ENCODE measurements at regions not wholly inside any gene's neighbourhood (a gene's known extent, or its start where the extent isn't known, plus 50 kb on each side); places are given as distances from the start of the nearest gene placed in this dataset.
"Not testable (repeated sequence)": the region's sequence is repeated elsewhere in the genome, so short reads cannot be mapped to it uniquely, and the experiment has no call there.

- H4K20me1 ChIP-seq (ENCODE audit: insufficient read depth); H3K27me3 ChIP-seq (ENCODE audit: insufficient read depth, low read length); H3K9ac ChIP-seq (ENCODE audit: low read length); H3K9me3 ChIP-seq (ENCODE audit: control insufficient read depth in 1 of 2, insufficient read depth in 1 of 2, low read depth in 1 of 2, low read length in 2 of 2); CTCF ChIA-PET; H3K4me3 ChIP-seq (replicated peaks in 1 of 2; ENCODE audit: low read depth in 1 of 2, low read length in 2 of 2); intact Hi-C loops (cut with micrococcal nuclease); POLR2A ChIA-PET; H3K9me2 ChIP-seq (ENCODE audit: insufficient read depth); BruUV-seq (replicated peaks); H3K79me2 ChIP-seq (ENCODE audit: insufficient read depth, low read length); ATAC-seq; DNase-seq (ENCODE audit: low read depth, low spot score); H3K36me3 ChIP-seq (ENCODE audit: control insufficient read depth in 1 of 2, insufficient read depth in 2 of 2, low read length in 2 of 2); H2AFZ ChIP-seq (ENCODE audit: low read depth, low read length, poor library complexity, severe bottlenecking); RAD21 ChIA-PET (ENCODE audit: low non-redundant PET in 1 of 2, low total read pairs in 2 of 2, uncharacterized antibody in 2 of 2, unreplicated experiment in 2 of 2): not testable (repeated sequence)
- Histone ChIP-seq H3K27ac (ENCODE audit: low read depth, low read length) (peak overlapping the region; percentile 6; the same call in 1 of the 2 replicates), H3K4me1 (ENCODE audit: control insufficient read depth in 1 of 2, insufficient read depth in 2 of 2, low read length in 2 of 2) (peaks cover 27 to 67% of the 10 kb centered on the region in 2 experiments), H3K4me2 (ENCODE audit: low read length) (peak overlapping the region; percentile 51)
- peak; percentile 72 for TF ChIP-seq EGR1 (IDR thresholded peaks at IDR 0.05; ENCODE audit: low read depth)
These were observed 72.0 kb downstream of the MATN1 start for GRCh38 chr1:30651395-30651794.

GRCh38 chr1:30650968-30651320 lies 72.4 kb downstream of the MATN1 start:
- Histone ChIP-seq H3K4me3 (replicated peaks in 1 of 2; ENCODE audit: low read depth in 1 of 2, low read length in 2 of 2) (no peak overlapping the region), H3K27me3 (ENCODE audit: insufficient read depth, low read length) (no peaks in the 10 kb centered on the region), H3K9me3 (ENCODE audit: control insufficient read depth in 1 of 2, insufficient read depth in 1 of 2, low read depth in 1 of 2, low read length in 2 of 2) (no peaks in the 10 kb centered on the region), H3K9me2 (ENCODE audit: insufficient read depth) (no peaks in the 10 kb centered on the region), H3K4me2 (ENCODE audit: low read length) (no peak overlapping the region), H3K27ac (ENCODE audit: low read depth, low read length) (no peak overlapping the region), H3K9ac (ENCODE audit: low read length) (no peak overlapping the region), H4K20me1 (ENCODE audit: insufficient read depth) (no peaks in the 10 kb centered on the region), H3K79me2 (ENCODE audit: insufficient read depth, low read length) (no peaks in the 10 kb centered on the region), H3K36me3 (ENCODE audit: control insufficient read depth in 1 of 2, insufficient read depth in 2 of 2, low read length in 2 of 2) (no peaks in the 10 kb centered on the region), H2AFZ (ENCODE audit: low read depth, low read length, poor library complexity, severe bottlenecking) (no peak overlapping the region), H3K4me1 (ENCODE audit: control insufficient read depth in 1 of 2, insufficient read depth in 2 of 2, low read length in 2 of 2) (peaks cover 27 to 72% of the 10 kb centered on the region in 2 experiments)
- DNase-seq (ENCODE audit: low read depth, low spot score) (no peak), ATAC-seq (no peak)
- CTCF ChIA-PET = no interaction called here
- intact Hi-C loops (cut with micrococcal nuclease) = no loop called here
- BruUV-seq (replicated peaks) = no TSS peak
- RAD21 ChIA-PET (ENCODE audit: low non-redundant PET in 1 of 2, low total read pairs in 2 of 2, uncharacterized antibody in 2 of 2, unreplicated experiment in 2 of 2) = no interaction called here
- TF ChIP-seq FOSL1 (IDR thresholded peaks at IDR 0.05; ENCODE audit: low read depth) (no peak), EZH2 (IDR thresholded peaks at IDR 0.05) (no peak), SP1 (IDR thresholded peaks at IDR 0.05; ENCODE audit: low read depth) (no peak), SIN3A (IDR thresholded peaks at IDR 0.05; ENCODE audit: low read depth) (no peak), CEBPB (IDR thresholded peaks at IDR 0.05; ENCODE audit: low read depth) (no peak), POLR2AphosphoS5 (IDR thresholded peaks at IDR 0.05; ENCODE audit: low read depth, low read length) (no peak), EZH2phosphoT487 (IDR thresholded peaks at IDR 0.05; ENCODE audit: borderline replicate concordance) (no peak), CBX3 (IDR thresholded peaks at IDR 0.05; ENCODE audit: low read depth) (no peak), EGR1 (IDR thresholded peaks at IDR 0.05; ENCODE audit: low read depth) (no peak), ZNF274 (IDR thresholded peaks at IDR 0.05; ENCODE audit: low read depth, low read length) (no peak), SRF (IDR thresholded peaks at IDR 0.05; ENCODE audit: low read depth) (no peak), POLR2A (IDR thresholded peaks at IDR 0.05; ENCODE audit: borderline replicate concordance, extremely low read depth, insufficient read depth, insufficient read length) (no peak), JUND (IDR thresholded peaks at IDR 0.05) (no peak), YY1 (IDR thresholded peaks at IDR 0.05; ENCODE audit: extremely low read depth, insufficient replicate concordance, low read depth, low read length) (no peak), RAD21 (IDR thresholded peaks at IDR 0.05; ENCODE audit: low read depth) (no peak)
- TF ChIP-seq, protein P1, sequence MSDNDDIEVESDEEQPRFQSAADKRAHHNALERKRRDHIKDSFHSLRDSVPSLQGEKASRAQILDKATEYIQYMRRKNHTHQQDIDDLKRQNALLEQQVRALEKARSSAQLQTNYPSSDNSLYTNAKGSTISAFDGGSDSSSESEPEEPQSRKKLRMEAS (IDR thresholded peaks at IDR 0.05) = no peak
- TF ChIP-seq, protein P2, sequence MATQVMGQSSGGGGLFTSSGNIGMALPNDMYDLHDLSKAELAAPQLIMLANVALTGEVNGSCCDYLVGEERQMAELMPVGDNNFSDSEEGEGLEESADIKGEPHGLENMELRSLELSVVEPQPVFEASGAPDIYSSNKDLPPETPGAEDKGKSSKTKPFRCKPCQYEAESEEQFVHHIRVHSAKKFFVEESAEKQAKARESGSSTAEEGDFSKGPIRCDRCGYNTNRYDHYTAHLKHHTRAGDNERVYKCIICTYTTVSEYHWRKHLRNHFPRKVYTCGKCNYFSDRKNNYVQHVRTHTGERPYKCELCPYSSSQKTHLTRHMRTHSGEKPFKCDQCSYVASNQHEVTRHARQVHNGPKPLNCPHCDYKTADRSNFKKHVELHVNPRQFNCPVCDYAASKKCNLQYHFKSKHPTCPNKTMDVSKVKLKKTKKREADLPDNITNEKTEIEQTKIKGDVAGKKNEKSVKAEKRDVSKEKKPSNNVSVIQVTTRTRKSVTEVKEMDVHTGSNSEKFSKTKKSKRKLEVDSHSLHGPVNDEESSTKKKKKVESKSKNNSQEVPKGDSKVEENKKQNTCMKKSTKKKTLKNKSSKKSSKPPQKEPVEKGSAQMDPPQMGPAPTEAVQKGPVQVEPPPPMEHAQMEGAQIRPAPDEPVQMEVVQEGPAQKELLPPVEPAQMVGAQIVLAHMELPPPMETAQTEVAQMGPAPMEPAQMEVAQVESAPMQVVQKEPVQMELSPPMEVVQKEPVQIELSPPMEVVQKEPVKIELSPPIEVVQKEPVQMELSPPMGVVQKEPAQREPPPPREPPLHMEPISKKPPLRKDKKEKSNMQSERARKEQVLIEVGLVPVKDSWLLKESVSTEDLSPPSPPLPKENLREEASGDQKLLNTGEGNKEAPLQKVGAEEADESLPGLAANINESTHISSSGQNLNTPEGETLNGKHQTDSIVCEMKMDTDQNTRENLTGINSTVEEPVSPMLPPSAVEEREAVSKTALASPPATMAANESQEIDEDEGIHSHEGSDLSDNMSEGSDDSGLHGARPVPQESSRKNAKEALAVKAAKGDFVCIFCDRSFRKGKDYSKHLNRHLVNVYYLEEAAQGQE (IDR thresholded peaks at IDR 0.05; ENCODE audit: low read depth) = no peak
- POLR2A ChIA-PET = no interaction called here

Data from HCT116 (cell line).